AML-193 (cell line): ENCODE measurements at regions not wholly inside any gene's neighbourhood (a gene's known extent, or its start where the extent isn't known, plus 50 kb on each side); places are given as distances from the start of the nearest gene placed in this dataset.

ENCODE experiments used
- DNase-seq, 2 experiments: peaks; one replicate each; lab custom pipeline; 2025; lab: John Stamatoyannopoulos, UW

GRCh38 chr1:218679988-218680748 is 335.0 kb downstream of the TGFB2 start:
- no peak for DNase-seq

- DNase-seq: no peak
Observed at GRCh38 chr1:218683242-218683641, 338.1 kb downstream of the TGFB2 start.

DNA sequence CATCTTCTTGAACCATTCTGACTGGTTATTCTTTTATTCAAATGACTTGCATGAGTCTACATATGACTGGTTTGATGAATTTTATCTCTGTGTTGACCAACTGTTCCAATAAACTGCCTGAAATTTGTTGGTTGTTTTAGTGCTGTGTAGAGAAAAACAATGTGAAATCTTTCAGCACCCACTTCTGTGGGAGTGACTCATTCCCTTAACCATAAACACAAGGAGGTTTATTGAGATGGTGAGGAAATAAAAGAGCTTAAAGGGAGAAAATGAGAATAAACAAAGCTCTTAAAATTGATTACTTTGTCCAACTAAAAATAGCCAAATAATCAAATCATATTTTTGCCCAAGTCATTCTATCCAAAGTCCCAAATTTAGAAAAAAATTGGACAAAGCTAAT is 341.1 kb downstream of the TGFB2 start:
- no peak for DNase-seq

GRCh38 chr1:218686761-218687160 is 341.6 kb downstream of the TGFB2 start:
- DNase-seq: no peak

DNA sequence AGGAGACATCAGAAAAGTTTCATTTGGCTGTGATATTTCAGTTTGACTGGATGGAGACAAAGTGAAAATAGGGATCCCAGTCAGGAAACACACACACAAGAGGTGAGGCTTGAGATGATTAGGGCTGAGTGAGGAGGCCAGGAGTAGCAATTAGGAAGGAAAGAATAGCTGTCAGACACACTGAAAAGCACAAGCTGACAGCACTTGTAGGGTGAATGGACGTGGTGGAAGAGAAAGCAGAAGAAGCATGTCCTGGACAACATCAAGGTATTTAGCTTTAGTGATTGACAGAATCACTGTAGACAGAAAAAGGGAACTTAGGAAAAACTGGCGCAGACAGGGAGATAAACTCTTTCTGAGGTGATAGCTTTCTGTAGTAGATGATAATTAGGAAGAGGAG is 347.7 kb downstream of the TGFB2 start:
- DNase-seq: no peak

- no peak for DNase-seq
Observed at GRCh38 chr1:218693599-218693998, 348.5 kb downstream of the TGFB2 start.

DNA sequence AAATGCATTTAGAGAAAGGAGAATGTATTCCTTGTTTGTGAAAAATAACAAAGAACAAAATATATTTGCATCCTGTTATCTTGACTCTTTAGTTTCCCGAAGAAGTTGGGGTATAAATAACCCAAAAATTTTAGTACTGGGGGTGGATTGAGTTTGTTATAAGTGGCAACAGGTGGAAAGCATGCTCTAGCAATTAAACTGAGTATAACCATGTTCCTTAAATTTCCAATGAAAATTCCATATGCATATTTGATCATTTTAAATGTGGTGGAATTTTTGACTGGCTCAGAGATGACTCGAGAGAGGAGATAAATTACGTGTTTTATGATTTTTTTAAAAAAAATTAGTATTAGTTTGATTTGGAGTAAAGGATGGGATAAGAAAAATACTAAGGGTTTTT is 348.9 kb downstream of the TGFB2 start:
- DNase-seq: no peak

GRCh38 chr1:218694636-218695035 is 349.5 kb downstream of the TGFB2 start:
- no peak for DNase-seq

DNA sequence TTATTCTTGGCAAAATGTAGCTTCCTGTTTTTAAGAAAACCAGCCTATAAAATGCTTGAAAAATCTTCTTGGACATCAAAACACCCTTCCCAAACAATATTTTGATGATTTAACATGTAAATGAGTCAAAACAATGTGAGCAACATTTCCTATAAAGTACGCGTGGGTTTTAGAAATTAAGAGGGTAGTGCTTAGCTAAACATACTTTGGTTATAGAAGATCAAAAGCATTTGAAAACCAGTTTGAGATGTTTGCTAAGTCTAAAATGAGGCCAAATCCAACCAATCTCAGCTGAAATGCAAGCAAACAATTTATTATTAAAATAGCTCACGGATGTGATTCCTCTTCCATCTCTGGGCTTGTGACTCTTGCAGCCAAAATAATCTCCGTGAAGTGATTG is 350.4 kb downstream of the TGFB2 start:
- no peak for DNase-seq

GRCh38 chr1:218698141-218698540 is 353.0 kb downstream of the TGFB2 start:
- DNase-seq: no peak

GRCh38 chr1:218699421-218699820 is 354.3 kb downstream of the TGFB2 start:
- DNase-seq: no peak

- no peak for DNase-seq
Observed at GRCh38 chr1:218699865-218700264, 354.7 kb downstream of the TGFB2 start.

DNA sequence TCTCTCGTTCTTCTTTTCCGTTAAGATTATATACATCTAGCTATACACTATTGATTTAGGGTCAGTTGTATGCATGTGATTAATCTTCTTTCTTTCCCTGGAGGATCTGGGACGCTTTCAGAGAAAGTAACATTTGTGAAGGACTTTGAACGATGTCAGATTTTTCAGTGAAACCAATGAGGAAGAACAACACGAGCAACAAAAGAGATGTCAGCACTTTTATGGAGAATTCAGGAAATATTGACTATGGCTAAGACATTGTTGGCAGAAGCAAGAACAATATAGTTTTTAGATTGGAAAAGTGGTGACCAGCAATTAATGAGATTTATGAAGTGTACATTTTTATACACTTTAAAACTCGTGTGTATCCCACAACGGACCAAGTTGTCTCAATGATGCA is 355.5 kb downstream of the TGFB2 start:
- no peak for DNase-seq

DNA sequence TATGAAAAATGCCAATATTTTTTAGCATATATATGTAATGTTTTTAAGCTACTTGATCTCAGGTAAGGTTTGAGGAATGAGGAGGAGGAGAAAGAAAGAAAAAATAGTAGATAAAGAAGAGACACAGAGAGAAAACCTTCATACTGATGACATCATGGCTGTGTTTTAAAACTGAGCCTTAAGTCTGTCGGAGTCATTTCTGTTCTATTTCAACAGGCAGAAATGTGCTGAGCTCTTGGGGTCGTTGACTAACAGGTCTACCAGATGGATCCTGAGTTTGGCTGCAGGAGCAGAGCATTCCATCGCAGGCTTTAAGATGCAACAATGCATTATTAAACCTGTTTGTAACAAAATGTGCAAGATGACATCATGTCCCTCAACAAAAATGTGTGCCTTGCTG is 356.0 kb downstream of the TGFB2 start:
- no peak for DNase-seq

DNA sequence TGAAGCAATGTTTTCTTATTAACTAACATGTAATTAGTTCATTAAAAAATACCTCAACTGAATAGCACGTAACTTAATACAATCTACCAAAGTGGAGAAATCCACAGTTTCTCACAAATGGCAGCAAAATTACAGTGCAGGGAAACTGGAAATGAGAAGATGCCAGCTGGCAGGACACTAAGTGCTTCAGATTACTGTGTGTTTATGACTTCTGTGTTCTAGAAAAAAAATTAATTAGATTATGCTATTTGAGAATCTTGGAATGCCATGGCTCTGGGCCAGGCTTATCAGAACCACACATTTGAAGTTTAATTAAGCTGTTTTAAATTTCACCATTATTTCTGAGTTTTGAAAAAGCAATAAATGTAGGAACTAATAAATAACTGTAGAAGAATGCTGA is 357.6 kb downstream of the TGFB2 start:
- no peak for DNase-seq

DNA sequence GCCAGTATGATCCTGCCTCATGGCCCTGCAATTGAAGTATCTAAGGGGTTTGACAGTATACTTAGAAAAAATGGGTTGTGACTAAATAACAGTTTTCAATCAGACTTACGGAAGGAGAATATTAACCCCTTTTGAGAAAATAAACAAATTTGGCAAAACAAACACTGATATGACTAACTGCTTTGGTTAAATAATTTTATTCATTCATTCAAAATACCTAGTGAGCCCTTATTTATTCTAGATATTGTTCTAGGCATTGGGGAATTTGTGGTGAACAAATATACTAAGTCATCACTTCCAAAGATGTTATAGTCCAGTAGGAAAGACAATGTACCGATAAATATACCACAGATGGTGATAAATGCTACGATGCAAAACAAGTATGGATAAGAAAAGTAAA is 358.7 kb downstream of the TGFB2 start:
- DNase-seq: no peak

- no peak for DNase-seq
Observed at GRCh38 chr1:218705391-218705790, 360.3 kb downstream of the TGFB2 start.

- no peak for DNase-seq
Observed at GRCh38 chr1:218705911-218706893, 361.1 kb downstream of the TGFB2 start.

- no peak for DNase-seq
Observed at GRCh38 chr1:218711001-218711400, 365.9 kb downstream of the TGFB2 start.

DNA sequence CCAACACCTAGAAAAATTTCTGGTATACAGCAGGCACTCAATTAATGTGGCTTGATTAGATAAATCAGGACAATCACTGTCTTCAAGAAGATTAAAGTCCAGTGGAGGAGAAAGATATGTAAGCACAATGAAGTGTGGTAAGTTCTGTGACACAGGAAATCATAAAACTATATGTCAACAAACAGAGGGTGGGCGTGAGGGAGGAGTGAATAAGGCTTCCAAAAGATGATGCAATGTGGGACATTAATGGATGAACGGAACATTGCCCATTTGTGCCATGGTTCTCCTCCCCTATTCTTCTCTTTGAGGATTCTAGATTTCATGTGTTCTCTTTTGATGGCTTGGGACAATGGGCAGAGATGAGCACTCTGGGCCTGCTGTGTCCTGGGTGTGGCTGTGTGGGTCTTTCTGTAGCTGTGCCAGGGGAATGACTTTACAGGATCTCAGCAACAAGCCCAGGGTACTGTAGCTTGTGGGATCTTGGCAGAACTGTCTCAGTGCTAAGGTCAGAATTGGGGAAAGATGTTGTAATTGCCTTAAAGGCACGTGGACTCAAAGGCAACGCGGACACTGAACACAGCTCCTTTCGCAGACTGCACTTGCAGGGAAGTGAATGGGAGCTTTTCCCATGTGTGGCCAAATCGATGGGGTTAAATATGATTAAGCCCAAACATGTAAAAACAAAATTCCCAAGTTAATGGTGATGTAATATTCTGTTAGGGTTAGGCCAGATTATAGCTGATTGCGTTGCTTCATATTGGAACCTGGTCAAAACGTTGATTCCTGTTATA is 366.9 kb downstream of the TGFB2 start:
- DNase-seq: no peak

GRCh38 chr1:218712677-218713076 is 367.5 kb downstream of the TGFB2 start:
- DNase-seq: no peak

GRCh38 chr1:218715961-218716669 is 371.0 kb downstream of the TGFB2 start:
- DNase-seq: no peak
